ENCODE measurements at regions not wholly inside any gene's neighbourhood (a gene's known extent, or its start where the extent isn't known, plus 50 kb on each side); places are given as distances from the start of the nearest gene placed in this dataset.

- ChIA-PET CTCF (no interaction called here), RAD21 (ENCODE audit: low non-redundant PET in 1 of 2, low total read pairs in 2 of 2, uncharacterized antibody in 2 of 2, unreplicated experiment in 2 of 2) (no interaction called here), POLR2A (no interaction called here)
- no peaks in the 10 kb centered on the region for H3K79me2 ChIP-seq (ENCODE audit: insufficient read depth, low read length)
- DNase-seq (ENCODE audit: low read depth, low spot score) (no peak), ATAC-seq (no peak)
- intact Hi-C loops (cut with micrococcal nuclease), result no loop called here
- no peaks in the 10 kb centered on the region for H3K9me3 ChIP-seq (ENCODE audit: control insufficient read depth in 1 of 2, insufficient read depth in 1 of 2, low read depth in 1 of 2, low read length in 2 of 2)
- TF ChIP-seq SIN3A (IDR thresholded peaks at IDR 0.05; ENCODE audit: low read depth), result no peak
- TF ChIP-seq CBX3 (IDR thresholded peaks at IDR 0.05; ENCODE audit: low read depth), result no peak
- no peak for TF ChIP-seq MAX (IDR thresholded peaks at IDR 0.05)
- no peak for TF ChIP-seq ZBTB33 (IDR thresholded peaks at IDR 0.05; ENCODE audit: extremely low read depth, insufficient replicate concordance, low read length)
- no peak overlapping the region for H3K9ac ChIP-seq (ENCODE audit: low read length)
- H2AFZ ChIP-seq (ENCODE audit: low read depth, low read length, poor library complexity, severe bottlenecking), result no peak overlapping the region
- no peak overlapping the region for H3K4me3 ChIP-seq (replicated peaks in 1 of 2; ENCODE audit: low read depth in 1 of 2, low read length in 2 of 2)
- H3K27ac ChIP-seq (ENCODE audit: low read depth, low read length), result no peak overlapping the region
- H3K4me2 ChIP-seq (ENCODE audit: low read length), result no peak overlapping the region
- no peaks in the 10 kb centered on the region for H3K36me3 ChIP-seq (ENCODE audit: control insufficient read depth in 1 of 2, insufficient read depth in 2 of 2, low read length in 2 of 2)
- H4K20me1 ChIP-seq (ENCODE audit: insufficient read depth), result no peaks in the 10 kb centered on the region
- BruUV-seq (replicated peaks), result no TSS peak
- no peaks in the 10 kb centered on the region for H3K4me1 ChIP-seq (ENCODE audit: control insufficient read depth in 1 of 2, insufficient read depth in 2 of 2, low read length in 2 of 2)
- no peaks in the 10 kb centered on the region for H3K9me2 ChIP-seq (ENCODE audit: insufficient read depth)
- H3K27me3 ChIP-seq (ENCODE audit: insufficient read depth, low read length), result no peaks in the 10 kb centered on the region
Observed at GRCh38 chr5:131008329-131008728, 156.7 kb downstream of the HINT1 start.

- Histone ChIP-seq H3K36me3 (ENCODE audit: control insufficient read depth in 1 of 2, insufficient read depth in 2 of 2, low read length in 2 of 2) (no peaks in the 10 kb centered on the region), H3K9me3 (ENCODE audit: control insufficient read depth in 1 of 2, insufficient read depth in 1 of 2, low read depth in 1 of 2, low read length in 2 of 2) (no peaks in the 10 kb centered on the region), H3K4me2 (ENCODE audit: low read length) (no peak overlapping the region), H3K9me2 (ENCODE audit: insufficient read depth) (no peaks in the 10 kb centered on the region), H3K4me1 (ENCODE audit: control insufficient read depth in 1 of 2, insufficient read depth in 2 of 2, low read length in 2 of 2) (no peaks in the 10 kb centered on the region), H3K4me3 (replicated peaks in 1 of 2; ENCODE audit: low read depth in 1 of 2, low read length in 2 of 2) (no peak overlapping the region), H3K79me2 (ENCODE audit: insufficient read depth, low read length) (no peaks in the 10 kb centered on the region), H3K9ac (ENCODE audit: low read length) (no peak overlapping the region), H2AFZ (ENCODE audit: low read depth, low read length, poor library complexity, severe bottlenecking) (no peak overlapping the region), H4K20me1 (ENCODE audit: insufficient read depth) (no peaks in the 10 kb centered on the region), H3K27ac (ENCODE audit: low read depth, low read length) (no peak overlapping the region), H3K27me3 (ENCODE audit: insufficient read depth, low read length) (no peaks in the 10 kb centered on the region)
- CTCF ChIA-PET, result interaction anchor here (1.5 kb wide), 1 partner anchor 1235 kb away, joined by 4 read pairs; no protein-coding TSS in a partner anchor
- TF ChIP-seq CTCF (IDR thresholded peaks at IDR 0.05 in 2 of 3, conservative IDR thresholded peaks at IDR 0.05 in 1 of 3; ENCODE audit: borderline replicate concordance in 1 of 3, insufficient read depth in 1 of 3, low read depth in 2 of 3, low read length in 2 of 3) (0 out of 6 replicates have a peak, but pooled peaks of 1 of the 3 experiments have one; percentile 15), ELF1 (IDR thresholded peaks at IDR 0.05; ENCODE audit: borderline replicate concordance, low read depth) (no peak), RAD21 (IDR thresholded peaks at IDR 0.05; ENCODE audit: low read depth) (peak; percentile 28; the same call in 1 of the 2 replicates)
- no TSS peak for BruUV-seq (replicated peaks)
- DNase-seq (ENCODE audit: low read depth, low spot score), result peak; percentile 3
- POLR2A ChIA-PET, result no interaction called here
- RAD21 ChIA-PET (ENCODE audit: low non-redundant PET in 1 of 2, low total read pairs in 2 of 2, uncharacterized antibody in 2 of 2, unreplicated experiment in 2 of 2), result no interaction called here
- intact Hi-C loops (cut with micrococcal nuclease), result loop anchor here (2.0 kb wide), 1 partner anchor 135 kb away; no protein-coding TSS in a partner anchor
- ATAC-seq, result peak; percentile 74
Observed at GRCh38 chr5:131005963-131006684, 158.9 kb downstream of the HINT1 start.

Data from HCT116 (cell line).